ENCODE measurements at regions not wholly inside any gene's neighbourhood (a gene's known extent, or its start where the extent isn't known, plus 50 kb on each side); places are given as distances from the start of the nearest gene placed in this dataset.

DNA sequence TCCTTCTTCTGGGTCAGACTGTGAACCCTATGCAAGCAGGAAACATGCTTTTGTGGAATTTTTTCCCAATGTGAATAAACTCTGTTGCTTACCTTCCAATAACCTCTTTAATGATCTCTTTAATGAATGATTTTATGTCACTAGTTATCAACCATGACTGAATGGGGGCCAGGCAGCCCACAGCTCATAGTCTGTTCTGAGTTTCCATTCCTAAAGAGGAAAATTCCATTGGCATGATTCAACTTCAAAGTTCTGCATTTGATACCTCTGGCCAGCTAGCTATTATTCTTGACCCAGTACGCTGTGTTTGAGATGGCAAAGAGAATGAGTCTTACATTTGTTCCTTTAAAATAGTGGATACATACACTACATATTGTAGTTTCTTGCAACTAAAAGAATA, 867.8 kb upstream of the CELF2 start:
- Histone ChIP-seq H4K20me1 (ENCODE audit: insufficient read depth) (no peaks in the 10 kb centered on the region), H3K9ac (ENCODE audit: low read length) (no peak overlapping the region), H3K27ac (ENCODE audit: low read depth, low read length) (no peak overlapping the region), H3K27me3 (ENCODE audit: insufficient read depth, low read length) (no peaks in the 10 kb centered on the region), H2AFZ (ENCODE audit: low read depth, low read length, poor library complexity, severe bottlenecking) (no peak overlapping the region), H3K36me3 (ENCODE audit: control insufficient read depth in 1 of 2, insufficient read depth in 2 of 2, low read length in 2 of 2) (no peaks in the 10 kb centered on the region), H3K4me2 (ENCODE audit: low read length) (no peak overlapping the region), H3K9me2 (ENCODE audit: insufficient read depth) (no peaks in the 10 kb centered on the region), H3K9me3 (ENCODE audit: control insufficient read depth in 1 of 2, insufficient read depth in 1 of 2, low read depth in 1 of 2, low read length in 2 of 2) (peaks cover 10 to 31% of the 10 kb centered on the region in 2 experiments; a peak in 2 of 4 replicates), H3K4me1 (ENCODE audit: control insufficient read depth in 1 of 2, insufficient read depth in 2 of 2, low read length in 2 of 2) (no peaks in the 10 kb centered on the region), H3K4me3 (replicated peaks in 1 of 2; ENCODE audit: low read depth in 1 of 2, low read length in 2 of 2) (no peak overlapping the region), H3K79me2 (ENCODE audit: insufficient read depth, low read length) (no peaks in the 10 kb centered on the region)
- BruUV-seq (replicated peaks) = no TSS peak
- TF ChIP-seq TCF7L2 (IDR thresholded peaks at IDR 0.05; ENCODE audit: borderline replicate concordance, extremely low read depth, insufficient read depth, insufficient read length) (no peak), ZNF274 (IDR thresholded peaks at IDR 0.05; ENCODE audit: low read depth, low read length) (no peak)
- POLR2A ChIA-PET = no interaction called here
- CTCF ChIA-PET = no interaction called here
- RAD21 ChIA-PET (ENCODE audit: low non-redundant PET in 1 of 2, low total read pairs in 2 of 2, uncharacterized antibody in 2 of 2, unreplicated experiment in 2 of 2) = no interaction called here
- intact Hi-C loops (cut with micrococcal nuclease) = no loop called here
- DNase-seq (ENCODE audit: low read depth, low spot score) (no peak), ATAC-seq (no peak)

DNA sequence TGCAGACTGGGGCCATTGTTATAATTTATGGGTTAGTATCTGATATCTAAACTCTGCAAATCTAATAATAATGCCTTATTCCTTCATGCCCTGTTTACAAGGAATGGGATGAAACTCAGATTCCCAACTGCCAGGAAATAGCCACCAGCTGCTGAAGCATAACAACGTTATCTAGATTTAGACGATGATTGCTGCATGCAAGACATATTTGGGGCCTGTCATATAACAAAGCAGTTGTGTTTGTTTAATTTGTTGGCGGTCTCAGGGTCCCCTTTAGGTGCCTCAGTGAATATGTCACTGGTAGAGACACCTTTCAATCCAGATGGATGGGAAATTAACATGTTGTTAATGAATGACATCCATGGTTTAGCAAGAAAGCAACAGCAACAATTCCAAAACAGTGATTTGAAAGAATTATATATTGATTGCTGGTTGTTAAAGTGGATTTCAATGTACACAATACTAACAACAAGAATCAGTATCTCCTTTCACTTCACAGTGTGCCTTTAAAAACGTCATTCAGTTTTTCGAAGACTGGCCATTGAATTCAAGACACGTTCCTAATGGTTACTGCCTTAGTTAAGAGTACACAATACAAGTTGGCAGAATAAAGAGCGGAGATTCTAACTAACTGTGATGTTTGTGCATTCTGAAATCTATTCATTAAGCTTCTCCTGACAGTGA, 860.6 kb upstream of the CELF2 start:
- intact Hi-C loops (cut with micrococcal nuclease) = no loop called here
- CTCF ChIA-PET = no interaction called here
- no peak for DNase-seq (ENCODE audit: low read depth, low spot score)
- Histone ChIP-seq H3K27me3 (ENCODE audit: insufficient read depth, low read length) (no peaks in the 10 kb centered on the region), H3K9me2 (ENCODE audit: insufficient read depth) (no peaks in the 10 kb centered on the region), H3K4me3 (replicated peaks in 1 of 2; ENCODE audit: low read depth in 1 of 2, low read length in 2 of 2) (no peak overlapping the region), H3K79me2 (ENCODE audit: insufficient read depth, low read length) (no peaks in the 10 kb centered on the region), H3K9ac (ENCODE audit: low read length) (no peak overlapping the region), H4K20me1 (ENCODE audit: insufficient read depth) (no peaks in the 10 kb centered on the region), H2AFZ (ENCODE audit: low read depth, low read length, poor library complexity, severe bottlenecking) (no peak overlapping the region), H3K4me2 (ENCODE audit: low read length) (no peak overlapping the region), H3K27ac (ENCODE audit: low read depth, low read length) (no peak overlapping the region), H3K4me1 (ENCODE audit: control insufficient read depth in 1 of 2, insufficient read depth in 2 of 2, low read length in 2 of 2) (no peaks in the 10 kb centered on the region), H3K36me3 (ENCODE audit: control insufficient read depth in 1 of 2, insufficient read depth in 2 of 2, low read length in 2 of 2) (no peaks in the 10 kb centered on the region), H3K9me3 (ENCODE audit: control insufficient read depth in 1 of 2, insufficient read depth in 1 of 2, low read depth in 1 of 2, low read length in 2 of 2) (peaks cover 12 to 27% of the 10 kb centered on the region in 2 experiments; a peak in 2 of 4 replicates)
- POLR2A ChIA-PET = no interaction called here
- RAD21 ChIA-PET (ENCODE audit: low non-redundant PET in 1 of 2, low total read pairs in 2 of 2, uncharacterized antibody in 2 of 2, unreplicated experiment in 2 of 2) = no interaction called here
- ATAC-seq = no peak
- TF ChIP-seq CBX3 (IDR thresholded peaks at IDR 0.05; ENCODE audit: low read depth) (no peak), ZNF274 (IDR thresholded peaks at IDR 0.05; ENCODE audit: low read depth, low read length) (no peak), CEBPB (IDR thresholded peaks at IDR 0.05; ENCODE audit: low read depth) (no peak), POLR2AphosphoS5 (IDR thresholded peaks at IDR 0.05; ENCODE audit: low read depth, low read length) (no peak), FOSL1 (IDR thresholded peaks at IDR 0.05; ENCODE audit: low read depth) (no peak), EZH2 (IDR thresholded peaks at IDR 0.05) (no peak), JUND (IDR thresholded peaks at IDR 0.05) (no peak), EZH2phosphoT487 (IDR thresholded peaks at IDR 0.05; ENCODE audit: borderline replicate concordance) (no peak), ELF1 (IDR thresholded peaks at IDR 0.05; ENCODE audit: borderline replicate concordance, low read depth) (no peak), SP1 (IDR thresholded peaks at IDR 0.05; ENCODE audit: low read depth) (no peak), ZFX (IDR thresholded peaks at IDR 0.05) (no peak)
- TF ChIP-seq, protein P1, sequence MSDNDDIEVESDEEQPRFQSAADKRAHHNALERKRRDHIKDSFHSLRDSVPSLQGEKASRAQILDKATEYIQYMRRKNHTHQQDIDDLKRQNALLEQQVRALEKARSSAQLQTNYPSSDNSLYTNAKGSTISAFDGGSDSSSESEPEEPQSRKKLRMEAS (IDR thresholded peaks at IDR 0.05) = no peak
- TF ChIP-seq, protein P2, sequence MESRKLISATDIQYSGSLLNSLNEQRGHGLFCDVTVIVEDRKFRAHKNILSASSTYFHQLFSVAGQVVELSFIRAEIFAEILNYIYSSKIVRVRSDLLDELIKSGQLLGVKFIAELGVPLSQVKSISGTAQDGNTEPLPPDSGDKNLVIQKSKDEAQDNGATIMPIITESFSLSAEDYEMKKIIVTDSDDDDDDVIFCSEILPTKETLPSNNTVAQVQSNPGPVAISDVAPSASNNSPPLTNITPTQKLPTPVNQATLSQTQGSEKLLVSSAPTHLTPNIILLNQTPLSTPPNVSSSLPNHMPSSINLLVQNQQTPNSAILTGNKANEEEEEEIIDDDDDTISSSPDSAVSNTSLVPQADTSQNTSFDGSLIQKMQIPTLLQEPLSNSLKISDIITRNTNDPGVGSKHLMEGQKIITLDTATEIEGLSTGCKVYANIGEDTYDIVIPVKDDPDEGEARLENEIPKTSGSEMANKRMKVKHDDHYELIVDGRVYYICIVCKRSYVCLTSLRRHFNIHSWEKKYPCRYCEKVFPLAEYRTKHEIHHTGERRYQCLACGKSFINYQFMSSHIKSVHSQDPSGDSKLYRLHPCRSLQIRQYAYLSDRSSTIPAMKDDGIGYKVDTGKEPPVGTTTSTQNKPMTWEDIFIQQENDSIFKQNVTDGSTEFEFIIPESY (IDR thresholded peaks at IDR 0.05; ENCODE audit: extremely low read depth, insufficient replicate concordance, low read length) = no peak
- TF ChIP-seq, protein P3, sequence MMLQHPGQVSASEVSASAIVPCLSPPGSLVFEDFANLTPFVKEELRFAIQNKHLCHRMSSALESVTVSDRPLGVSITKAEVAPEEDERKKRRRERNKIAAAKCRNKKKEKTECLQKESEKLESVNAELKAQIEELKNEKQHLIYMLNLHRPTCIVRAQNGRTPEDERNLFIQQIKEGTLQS (IDR thresholded peaks at IDR 0.05) = no peak
- BruUV-seq (replicated peaks) = no TSS peak

All from HCT116 (cell line).